Coronary artery (tissue), 2 donors: ENCODE measurements at regions not wholly inside any gene's neighbourhood (a gene's known extent, or its start where the extent isn't known, plus 50 kb on each side); places are given as distances from the start of the nearest gene placed in this dataset.
"Not testable (repeated sequence)": the region's sequence is repeated elsewhere in the genome, so short reads cannot be mapped to it uniquely, and the experiment has no call there.

Source experiments
- DNase-seq: peaks from one replicate; pipeline ENCODE4 v3.0.0-alpha.2; 2017; ENCODE audit warnings: low spot score
- H3K27ac ChIP-seq, 2 donors: fragments of 200-600 bp; sonication (generic); one replicate each; pipeline ENCODE4 v1.5.1; 2016 to 2019
- H3K4me3 ChIP-seq: fragments of 200-600 bp; sonication (generic); 2 replicates; pipeline ENCODE4 v1.5.1; 2016; ENCODE audit warnings: mild to moderate bottlenecking, moderate library complexity
- TF ChIP-seq, protein P1 (sequence below): fragments of 200-600 bp; sonication (generic); IDR thresholded peaks from one replicate; pipeline ENCODE4 v1.5.1; 2019; ENCODE audit warnings: antibody characterized with exemption

DNA sequence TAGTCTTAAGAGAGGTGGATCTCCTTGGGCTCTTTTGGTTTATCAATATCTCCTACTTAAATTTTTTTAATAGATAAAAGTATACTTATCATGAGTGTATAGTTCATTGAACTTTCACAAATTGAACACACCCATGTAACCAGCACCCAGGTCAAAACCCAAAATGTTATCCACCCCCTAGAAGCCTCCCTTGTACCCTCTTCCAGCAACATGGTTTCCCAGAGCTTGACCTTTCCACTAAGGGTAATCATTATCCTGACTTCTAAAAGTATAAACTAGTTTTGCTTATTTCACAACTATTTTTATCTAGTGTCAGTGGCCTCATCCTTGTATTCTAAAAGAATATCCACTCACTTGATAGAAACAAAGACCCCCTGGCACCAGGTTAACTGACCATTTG lies 106.8 kb downstream of the MDH1 start:
- no peak overlapping the region for H3K4me3 ChIP-seq
- TF ChIP-seq, protein P1, sequence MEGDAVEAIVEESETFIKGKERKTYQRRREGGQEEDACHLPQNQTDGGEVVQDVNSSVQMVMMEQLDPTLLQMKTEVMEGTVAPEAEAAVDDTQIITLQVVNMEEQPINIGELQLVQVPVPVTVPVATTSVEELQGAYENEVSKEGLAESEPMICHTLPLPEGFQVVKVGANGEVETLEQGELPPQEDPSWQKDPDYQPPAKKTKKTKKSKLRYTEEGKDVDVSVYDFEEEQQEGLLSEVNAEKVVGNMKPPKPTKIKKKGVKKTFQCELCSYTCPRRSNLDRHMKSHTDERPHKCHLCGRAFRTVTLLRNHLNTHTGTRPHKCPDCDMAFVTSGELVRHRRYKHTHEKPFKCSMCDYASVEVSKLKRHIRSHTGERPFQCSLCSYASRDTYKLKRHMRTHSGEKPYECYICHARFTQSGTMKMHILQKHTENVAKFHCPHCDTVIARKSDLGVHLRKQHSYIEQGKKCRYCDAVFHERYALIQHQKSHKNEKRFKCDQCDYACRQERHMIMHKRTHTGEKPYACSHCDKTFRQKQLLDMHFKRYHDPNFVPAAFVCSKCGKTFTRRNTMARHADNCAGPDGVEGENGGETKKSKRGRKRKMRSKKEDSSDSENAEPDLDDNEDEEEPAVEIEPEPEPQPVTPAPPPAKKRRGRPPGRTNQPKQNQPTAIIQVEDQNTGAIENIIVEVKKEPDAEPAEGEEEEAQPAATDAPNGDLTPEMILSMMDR, result no peak
- DNase-seq, result no peak
- H3K27ac ChIP-seq, result no peak overlapping the region

DNA sequence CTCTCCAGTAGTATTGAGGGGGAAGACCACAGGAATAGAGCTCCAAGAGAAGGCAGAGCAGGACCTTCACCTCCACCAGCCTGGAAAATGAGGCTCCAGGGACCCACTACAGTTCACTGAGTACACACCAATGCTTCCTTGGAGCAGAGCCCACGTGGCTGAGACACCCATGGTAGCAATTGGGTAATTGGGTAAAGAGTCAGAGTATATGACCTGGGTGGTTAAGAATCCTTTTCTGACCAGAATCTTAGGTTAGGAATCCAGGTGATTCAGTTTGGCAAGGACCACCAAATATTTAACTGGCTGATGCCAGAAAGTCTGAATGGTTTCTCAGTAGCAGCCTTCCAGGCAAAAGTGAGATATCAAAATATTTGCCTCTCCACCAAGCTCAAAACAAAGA lies 107.7 kb downstream of the MDH1 start:
- Histone ChIP-seq H3K4me3 (no peak overlapping the region), H3K27ac (no peak overlapping the region)
- no peak for DNase-seq
- TF ChIP-seq, protein P1, result no peak

DNA sequence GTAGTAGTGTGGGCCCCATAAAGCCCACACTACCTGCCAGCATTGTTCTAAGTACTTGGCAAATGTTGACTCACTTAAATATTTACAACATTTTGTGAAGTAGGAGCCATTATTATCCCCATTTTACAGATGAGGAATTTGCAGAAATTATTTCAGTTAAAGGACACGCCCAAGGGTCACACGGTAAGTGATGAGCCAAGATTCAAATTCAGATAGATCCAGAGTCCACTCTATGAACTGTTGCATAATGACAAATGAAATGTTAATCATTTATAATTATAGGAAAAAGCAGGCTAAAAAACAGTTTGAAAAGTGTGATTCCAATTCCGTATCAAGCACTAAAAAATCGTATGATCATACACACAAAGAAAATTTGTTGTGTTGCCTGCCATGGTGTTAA lies 108.4 kb downstream of the MDH1 start:
- H3K4me3 ChIP-seq, result no peak overlapping the region
- no peak for DNase-seq
- TF ChIP-seq, protein P1, result no peak
- no peak overlapping the region for H3K27ac ChIP-seq

DNA sequence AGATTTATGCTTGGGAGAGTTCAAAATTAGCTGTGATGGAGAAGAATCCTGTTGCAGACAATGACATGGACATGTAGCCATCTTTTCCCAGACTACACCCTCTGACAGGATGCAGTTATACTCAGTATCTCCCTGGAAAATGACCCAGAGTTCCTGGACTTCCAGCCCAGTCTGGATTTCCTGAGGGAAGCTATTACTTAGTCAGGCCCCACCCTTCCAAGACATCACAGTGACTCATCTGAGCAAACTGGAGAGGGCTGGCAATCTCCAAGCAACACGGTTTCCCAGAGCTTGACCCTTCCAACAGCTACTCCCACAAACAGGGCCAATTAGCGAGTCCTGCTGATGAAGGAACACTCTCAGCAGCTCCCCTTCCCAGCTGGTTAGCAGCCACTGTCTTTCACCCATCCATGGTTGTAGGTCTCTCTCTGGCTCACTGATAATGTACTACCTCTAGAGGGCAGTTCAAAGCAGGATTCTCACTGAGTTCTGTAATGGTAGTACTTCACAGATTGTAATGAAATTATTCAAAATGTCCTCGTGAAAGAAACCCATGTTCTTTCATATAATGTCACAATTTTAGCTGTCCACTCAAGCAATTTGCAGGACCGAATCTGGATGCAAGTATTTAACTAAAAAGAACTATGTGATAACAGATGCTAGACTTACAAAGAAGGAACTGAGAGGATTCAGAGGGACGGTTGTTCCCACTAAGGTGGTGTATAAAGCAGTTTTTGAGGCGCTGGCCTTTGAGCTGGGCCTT lies 110.2 kb downstream of the MDH1 start:
- TF ChIP-seq, protein P1, result no peak
- Histone ChIP-seq H3K27ac (peak overlapping the region; percentile 22 to 43), H3K4me3 (no peak overlapping the region)
- peak; percentile 81 for DNase-seq

DNA sequence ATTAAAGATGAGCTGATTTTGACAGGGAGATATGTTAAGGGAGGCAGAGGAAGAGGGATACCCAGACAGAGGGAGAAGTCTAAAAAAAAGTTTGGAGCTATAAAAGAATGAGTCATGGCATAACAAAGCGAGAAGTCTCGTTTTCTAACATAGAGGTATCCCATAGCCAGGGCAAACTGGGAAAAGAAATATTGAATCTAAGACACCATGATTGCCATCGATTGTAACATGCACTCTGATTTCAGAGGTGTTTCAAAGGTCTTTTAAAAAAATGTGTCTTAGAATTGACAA lies 110.7 kb downstream of the MDH1 start:
- TF ChIP-seq, protein P1, result no peak
- no peak for DNase-seq
- Histone ChIP-seq H3K27ac (peak overlapping the region in 1 of 2 donors; percentile 43), H3K4me3 (no peak overlapping the region)

DNA sequence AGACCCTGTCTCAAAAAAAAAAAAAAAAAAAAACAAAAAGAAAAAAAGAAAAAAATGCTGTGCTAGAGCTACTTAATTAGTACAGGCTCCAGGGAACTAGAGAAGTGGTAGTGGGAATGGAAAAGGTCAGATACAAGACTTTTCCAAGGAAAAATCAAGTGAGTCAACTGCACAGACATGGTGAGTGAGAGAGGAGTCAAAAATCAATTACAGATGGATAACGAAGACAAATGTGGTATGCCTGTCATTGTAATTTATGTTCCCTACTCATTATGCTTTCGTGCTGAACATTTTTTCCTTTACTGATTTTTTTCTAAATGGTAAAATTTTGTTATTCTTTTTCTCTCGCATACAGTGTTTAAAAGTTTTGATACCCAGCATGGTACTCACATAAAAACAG lies 111.5 kb downstream of the MDH1 start:
- no peak overlapping the region for H3K27ac ChIP-seq
- TF ChIP-seq, protein P1, result no peak
- H3K4me3 ChIP-seq, result no peak overlapping the region
- no peak for DNase-seq

DNA sequence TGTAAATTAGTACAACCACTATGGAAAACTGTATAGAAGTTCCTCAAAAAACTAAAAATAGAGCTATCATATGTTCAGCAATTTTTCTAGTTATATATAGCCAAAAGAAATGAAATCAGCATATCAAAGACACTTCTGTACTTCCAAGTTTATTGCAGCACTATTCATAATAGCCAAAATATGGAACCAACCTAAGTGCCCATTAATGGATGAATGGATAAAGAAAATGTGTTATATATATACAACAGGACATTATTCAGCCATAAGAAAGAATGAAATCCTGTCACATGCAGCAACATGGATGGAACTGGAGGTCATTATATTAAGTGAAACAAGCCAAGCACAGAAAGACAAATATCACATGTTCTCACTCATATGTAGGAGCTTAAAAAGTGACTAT lies 112.6 kb downstream of the MDH1 start:
- TF ChIP-seq, protein P1, result no peak
- no peak overlapping the region for H3K27ac ChIP-seq

DNA sequence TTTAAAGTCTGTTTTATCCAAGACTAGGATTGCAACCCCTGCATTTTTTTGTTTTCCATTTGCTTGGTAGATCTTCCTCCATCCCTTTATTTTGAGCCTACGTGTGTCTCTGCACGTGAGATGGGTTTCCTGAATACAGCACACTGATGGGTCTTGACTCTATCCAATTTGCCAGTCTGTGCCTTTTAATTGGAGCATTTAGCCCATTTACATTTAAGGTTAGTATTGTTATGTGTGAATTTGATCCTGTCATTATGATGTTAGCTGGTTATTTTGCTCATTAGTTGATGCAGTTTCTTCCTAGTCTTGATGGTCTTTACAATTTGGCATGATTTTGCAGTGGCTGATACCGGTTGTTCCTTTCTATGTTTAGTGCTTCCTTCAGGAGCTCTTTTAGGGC lies 117.3 kb downstream of the MDH1 start:
- not testable (repeated sequence) for H3K27ac ChIP-seq, H3K4me3 ChIP-seq, DNase-seq

More for the DNA sequence above, 112.6 kb downstream of the MDH1 start:
- H3K4me3 ChIP-seq, result no peak overlapping the region
- no peak for DNase-seq
